OCI-LY7 (cell line): ENCODE measurements at regions not wholly inside any gene's neighbourhood (a gene's known extent, or its start where the extent isn't known, plus 50 kb on each side); places are given as distances from the start of the nearest gene placed in this dataset.

Experiments
- BruUV-seq: library from RNA; stranded (reverse); fragments of 400-500 nt; replicated peaks from 2 replicates; lab custom pipeline; 2021; lab: Mats Ljungman, UMichigan
- CTCF ChIA-PET: fragments of 300-600 bp; sonication (Branson Sonifier 250); formaldehyde crosslinking; loops from one replicate; lab custom pipeline; 2022; ENCODE audit warnings: antibody characterized with exemption; ENCODE audit not compliant: unreplicated experiment; lab: Charles Lee
- POLR2A ChIA-PET: fragments of 300-600 bp; sonication (Branson Sonifier 250); formaldehyde crosslinking; loops from one replicate; lab custom pipeline; 2022; ENCODE audit warnings: antibody characterized with exemption; lab: Charles Lee
- DNase-seq: peaks from one replicate; pipeline ENCODE4 v3.0.0-alpha.2; 2015; ENCODE audit warnings: low spot score
- H2AFZ ChIP-seq: fragments of 200-600 bp; sonication (generic), shearing (Covaris generic); 2 replicates; pipeline ENCODE4 v1.6.1; 2014; ENCODE audit warnings: mild to moderate bottlenecking, antibody characterized with exemption, low read length, moderate library complexity
- H3K27ac ChIP-seq: fragments of 200-600 bp; sonication (generic); 2 replicates; pipeline ENCODE4 v1.5.1; 2014; ENCODE audit warnings: mixed run types, low read depth, mild to moderate bottlenecking, moderate library complexity, low read length, inconsistent platforms; ENCODE audit not compliant: poor library complexity, severe bottlenecking
- H3K36me3 ChIP-seq: fragments of 200-600 bp; sonication (generic); 2 replicates; pipeline ENCODE4 v1.6.1; 2014; ENCODE audit warnings: mild to moderate bottlenecking, antibody characterized with exemption, low read length, moderate library complexity, mixed read lengths; ENCODE audit not compliant: insufficient read depth
- H3K4me1 ChIP-seq: fragments of 200-600 bp; sonication (generic); 2 replicates; pipeline ENCODE4 v1.5.1; 2014; ENCODE audit warnings: mild to moderate bottlenecking, low read length; ENCODE audit not compliant: insufficient read depth, poor library complexity, severe bottlenecking
- H3K4me2 ChIP-seq: fragments of 200-600 bp; sonication (generic); 2 replicates; pipeline ENCODE4 v1.6.1; 2014; ENCODE audit warnings: mild to moderate bottlenecking, low read length
- H3K4me3 ChIP-seq: fragments of 200-600 bp; sonication (generic); 2 replicates; pipeline ENCODE4 v1.5.1; 2014; ENCODE audit warnings: mild to moderate bottlenecking, low read depth, low read length; ENCODE audit not compliant: poor library complexity, severe bottlenecking
- H3K79me2 ChIP-seq: fragments of 200-600 bp; sonication (generic); 2 replicates; pipeline ENCODE4 v1.6.1; 2016; ENCODE audit warnings: low read depth, mild to moderate bottlenecking, low read length, moderate library complexity, mixed read lengths; ENCODE audit not compliant: insufficient read depth
- H3K9me2 ChIP-seq: fragments of 200-600 bp; sonication (generic); 2 replicates; pipeline ENCODE4 v1.6.1; 2016; ENCODE audit warnings: mild to moderate bottlenecking, low read length, mixed read lengths; ENCODE audit not compliant: insufficient read depth
- H3K9me3 ChIP-seq: fragments of 200-600 bp; sonication (generic); 2 replicates; pipeline ENCODE4 v1.6.1; 2014; ENCODE audit warnings: mild to moderate bottlenecking, mixed run types, low read length, mixed read lengths
- H4K20me1 ChIP-seq: fragments of 200-600 bp; sonication (generic); 2 replicates; pipeline ENCODE4 v1.6.1; 2014; ENCODE audit warnings: mild to moderate bottlenecking, antibody characterized with exemption, low read length, moderate library complexity, mixed read lengths; ENCODE audit not compliant: insufficient read depth
- CTCF ChIP-seq: fragments of 200-600 bp; sonication (generic); conservative IDR thresholded peaks from 2 replicates; pipeline ENCODE4 v1.5.1; 2014; ENCODE audit warnings: mild to moderate bottlenecking, antibody characterized with exemption, low read length, moderate library complexity, mixed read lengths
- EZH2phosphoT487 ChIP-seq: fragments of 200-600 bp; sonication (generic); IDR thresholded peaks from 2 replicates; pipeline ENCODE4 v1.6.1; 2018; ENCODE audit warnings: low read depth, borderline replicate concordance, mild to moderate bottlenecking, mixed run types, antibody characterized with exemption, low read length, moderate library complexity, mixed read lengths
- intact Hi-C: fragments of 100-400 bp; cut with micrococcal nuclease; formaldehyde crosslinking; loops from one replicate; pipeline ENCODE4 v1.10.0; 2022; ENCODE audit not compliant: unreplicated experiment

GRCh38 chr13:50412046-50412617 lies 396.9 kb downstream of the KCNRG start:
- no peak overlapping the region for H2AFZ ChIP-seq
- no peak for DNase-seq
- H3K79me2 ChIP-seq = no peaks in the 10 kb centered on the region
- peaks cover 11% of the 10 kb centered on the region for H3K4me1 ChIP-seq
- no peaks in the 10 kb centered on the region for H4K20me1 ChIP-seq
- H3K27ac ChIP-seq = no peak overlapping the region
- no TSS peak for BruUV-seq
- POLR2A ChIA-PET = interaction anchor here (1.0 to 1.6 kb wide), 3 partner anchors 8 to 17 kb away, joined by 3 read pairs; no protein-coding TSS in a partner anchor
- CTCF ChIA-PET = no interaction called here
- intact Hi-C loops = no loop called here
- H3K4me2 ChIP-seq = no peak overlapping the region
- H3K9me2 ChIP-seq = no peaks in the 10 kb centered on the region
- TF ChIP-seq CTCF (no peak), EZH2phosphoT487 (no peak)
- H3K36me3 ChIP-seq = no peaks in the 10 kb centered on the region
- no peak overlapping the region for H3K4me3 ChIP-seq
- peaks cover 16% of the 10 kb centered on the region; the same call in 1 of the 2 replicates for H3K9me3 ChIP-seq

GRCh38 chr13:50414640-50415039 lies 399.4 kb downstream of the KCNRG start:
- no peak for TF ChIP-seq CTCF
- TF ChIP-seq EZH2phosphoT487 = no peak
- DNase-seq = no peak
- POLR2A ChIA-PET = interaction anchor here (1.5 kb wide), 1 partner anchor 13 kb away, joined by 3 read pairs; no protein-coding TSS in a partner anchor
- Histone ChIP-seq H3K4me1 (no peaks in the 10 kb centered on the region), H3K9me2 (no peaks in the 10 kb centered on the region), H2AFZ (no peak overlapping the region), H3K4me2 (no peak overlapping the region), H3K4me3 (no peak overlapping the region), H3K36me3 (no peaks in the 10 kb centered on the region), H3K27ac (no peak overlapping the region), H3K9me3 (peaks cover 16% of the 10 kb centered on the region; the same call in 1 of the 2 replicates), H3K79me2 (no peaks in the 10 kb centered on the region), H4K20me1 (no peaks in the 10 kb centered on the region)
- CTCF ChIA-PET = no interaction called here
- intact Hi-C loops = no loop called here
- BruUV-seq = no TSS peak

- no peak for DNase-seq
- no TSS peak for BruUV-seq
- Histone ChIP-seq H3K4me3 (no peak overlapping the region), H4K20me1 (no peaks in the 10 kb centered on the region), H3K9me3 (peaks cover 16% of the 10 kb centered on the region; the same call in 1 of the 2 replicates), H3K36me3 (no peaks in the 10 kb centered on the region), H3K79me2 (no peaks in the 10 kb centered on the region), H3K9me2 (no peaks in the 10 kb centered on the region), H3K4me2 (no peak overlapping the region), H3K4me1 (no peaks in the 10 kb centered on the region), H3K27ac (no peak overlapping the region), H2AFZ (no peak overlapping the region)
- ChIA-PET POLR2A (interaction anchor here (0.7 kb wide), 1 partner anchor 46 kb away, joined by 3 read pairs; no protein-coding TSS in a partner anchor), CTCF (no interaction called here)
- intact Hi-C loops = no loop called here
- TF ChIP-seq CTCF = no peak
- no peak for TF ChIP-seq EZH2phosphoT487
Observed at GRCh38 chr13:50415428-50415827, 400.2 kb downstream of the KCNRG start.
